OCI-LY1 (cell line): ENCODE measurements at regions not wholly inside any gene's neighbourhood (a gene's known extent, or its start where the extent isn't known, plus 50 kb on each side); places are given as distances from the start of the nearest gene placed in this dataset.

Source experiments
- EZH2 ChIP-seq: fragments of 200-600 bp; sonication (generic), shearing (Covaris generic); IDR thresholded peaks from 2 replicates; pipeline ENCODE4 v1.8.0; 2017; ENCODE audit warnings: borderline replicate concordance, mixed run types, mild to moderate bottlenecking, antibody characterized with exemption, low read length, moderate library complexity, mixed read lengths
- TF ChIP-seq, protein P1 (sequence below): fragments of 200-600 bp; sonication (generic), shearing (Covaris generic); IDR thresholded peaks from 2 replicates; pipeline ENCODE4 v1.5.1; 2017; ENCODE audit warnings: mild to moderate bottlenecking, antibody characterized with exemption, low read length, moderate library complexity, mixed read lengths

DNA sequence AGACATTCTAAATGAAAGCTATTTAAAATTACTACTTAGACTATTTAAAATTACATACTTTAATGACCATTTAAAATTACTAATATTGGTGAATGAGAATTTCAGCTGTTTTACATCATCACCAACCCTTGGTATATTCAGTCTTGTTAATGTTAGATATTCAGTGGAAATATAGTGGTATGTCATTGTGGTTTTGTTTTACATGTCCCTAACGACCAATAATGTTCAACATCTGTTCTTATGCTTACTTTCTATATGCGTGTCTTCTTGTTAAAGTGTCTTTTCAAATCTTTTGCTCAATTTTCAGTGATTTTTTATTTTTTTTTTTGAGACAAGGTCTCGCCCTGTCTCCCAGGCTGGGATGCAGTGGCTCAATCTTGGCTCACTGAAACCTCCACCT, 279.3 kb upstream of the TARS1 start:
- TF ChIP-seq, protein P1, sequence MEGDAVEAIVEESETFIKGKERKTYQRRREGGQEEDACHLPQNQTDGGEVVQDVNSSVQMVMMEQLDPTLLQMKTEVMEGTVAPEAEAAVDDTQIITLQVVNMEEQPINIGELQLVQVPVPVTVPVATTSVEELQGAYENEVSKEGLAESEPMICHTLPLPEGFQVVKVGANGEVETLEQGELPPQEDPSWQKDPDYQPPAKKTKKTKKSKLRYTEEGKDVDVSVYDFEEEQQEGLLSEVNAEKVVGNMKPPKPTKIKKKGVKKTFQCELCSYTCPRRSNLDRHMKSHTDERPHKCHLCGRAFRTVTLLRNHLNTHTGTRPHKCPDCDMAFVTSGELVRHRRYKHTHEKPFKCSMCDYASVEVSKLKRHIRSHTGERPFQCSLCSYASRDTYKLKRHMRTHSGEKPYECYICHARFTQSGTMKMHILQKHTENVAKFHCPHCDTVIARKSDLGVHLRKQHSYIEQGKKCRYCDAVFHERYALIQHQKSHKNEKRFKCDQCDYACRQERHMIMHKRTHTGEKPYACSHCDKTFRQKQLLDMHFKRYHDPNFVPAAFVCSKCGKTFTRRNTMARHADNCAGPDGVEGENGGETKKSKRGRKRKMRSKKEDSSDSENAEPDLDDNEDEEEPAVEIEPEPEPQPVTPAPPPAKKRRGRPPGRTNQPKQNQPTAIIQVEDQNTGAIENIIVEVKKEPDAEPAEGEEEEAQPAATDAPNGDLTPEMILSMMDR = no peak
- TF ChIP-seq EZH2 = no peak
